HG03558 (cell line): ENCODE measurements at regions not wholly inside any gene's neighbourhood (a gene's known extent, or its start where the extent isn't known, plus 50 kb on each side); places are given as distances from the start of the nearest gene placed in this dataset.

Experiments used
- ATAC-seq: cut with Tn5 transposase; IDR thresholded peaks from one replicate; pipeline ENCODE4 v1.9.1; 2021; ENCODE audit warnings: moderate number of reproducible peaks; ENCODE audit not compliant: unreplicated experiment; ENCODE audit errors: extremely low read depth

DNA sequence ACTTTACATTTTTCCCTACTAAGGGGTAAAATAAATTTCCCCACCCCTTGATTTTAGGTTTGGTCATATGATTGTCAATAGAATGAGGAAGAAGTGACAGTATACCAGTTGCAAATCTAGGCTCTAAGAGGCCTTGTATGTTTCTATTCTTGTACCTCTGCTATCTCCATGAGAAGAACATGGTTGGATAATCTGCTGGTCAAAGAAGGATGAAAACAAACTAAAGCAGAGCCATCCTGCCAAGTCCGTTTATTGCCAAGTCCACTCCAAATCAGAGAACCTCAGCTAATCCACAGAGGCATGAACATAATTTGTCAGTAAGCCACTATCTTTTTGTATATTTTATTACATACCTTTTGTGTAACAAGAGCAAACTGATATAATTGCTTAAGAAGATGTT, 98.0 kb downstream of the CRPPA start:
- no peak for ATAC-seq

DNA sequence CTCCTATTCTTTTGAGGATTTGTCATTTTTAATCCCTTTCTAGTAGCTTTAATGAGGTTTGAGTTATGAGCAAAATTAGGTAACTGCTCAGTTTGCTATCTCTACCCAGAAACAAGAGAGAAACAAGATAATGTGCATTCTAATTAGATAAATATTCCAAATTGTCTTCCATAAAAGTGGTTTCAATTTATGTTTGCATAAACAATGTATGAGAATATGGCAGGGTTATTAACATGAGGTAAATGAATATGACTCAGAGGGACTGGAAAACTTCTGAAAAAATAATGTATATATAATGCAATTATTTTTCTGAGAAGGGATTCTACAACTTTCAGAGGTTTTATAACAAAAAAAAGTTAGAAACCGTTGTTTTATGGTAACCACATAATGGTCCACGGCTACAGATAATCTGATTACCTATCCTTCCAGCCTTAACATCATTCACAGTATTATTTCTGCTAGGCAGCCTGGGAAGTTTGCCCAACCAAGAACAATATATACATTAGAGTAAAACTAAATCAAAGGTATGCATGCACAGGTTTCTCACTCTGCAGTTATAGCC, 101.2 kb downstream of the CRPPA start:
- ATAC-seq, result no peak

DNA sequence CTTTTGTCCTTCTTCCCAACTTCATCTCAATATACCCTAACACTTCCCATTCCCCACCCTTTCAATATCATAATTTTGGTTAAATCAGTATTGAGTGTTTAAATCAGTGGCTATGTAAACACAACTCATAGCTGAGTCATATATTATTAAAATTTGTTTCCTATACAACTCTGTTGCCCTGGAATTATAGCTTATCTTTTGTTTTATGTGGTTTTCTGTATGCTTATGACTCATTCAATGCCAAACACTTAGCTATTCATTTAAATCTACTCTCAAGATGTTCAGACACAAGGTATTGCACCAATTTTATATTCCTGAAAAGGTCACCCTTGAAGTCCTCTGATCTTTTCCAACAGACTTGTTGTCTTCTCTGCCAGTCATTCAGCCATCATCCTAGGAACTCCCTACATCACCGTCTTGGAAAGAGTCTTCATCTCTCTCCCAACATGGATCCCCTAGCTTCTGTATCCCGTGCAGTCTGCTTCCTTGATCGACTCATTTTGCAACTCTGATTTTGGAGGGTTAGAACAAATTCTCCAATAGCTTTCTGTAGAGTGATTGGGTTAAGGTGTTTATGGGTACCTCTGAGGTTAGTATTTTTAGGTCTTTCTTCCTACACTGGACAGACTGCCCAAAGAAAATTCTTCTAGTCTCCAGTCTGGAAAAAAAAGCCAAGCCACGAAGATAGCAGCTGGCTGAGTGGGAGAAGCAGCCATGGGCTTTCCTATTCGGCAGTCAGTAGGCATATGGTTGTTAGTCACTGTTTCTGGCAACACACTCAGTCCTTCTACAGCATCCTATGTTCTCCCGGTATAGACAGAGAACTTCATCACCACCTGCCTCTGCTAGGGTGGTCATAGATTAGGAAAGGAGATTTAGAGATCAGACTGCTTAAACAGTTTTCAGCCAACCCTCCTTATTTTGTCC, 102.1 kb downstream of the CRPPA start:
- ATAC-seq, result no peak

DNA sequence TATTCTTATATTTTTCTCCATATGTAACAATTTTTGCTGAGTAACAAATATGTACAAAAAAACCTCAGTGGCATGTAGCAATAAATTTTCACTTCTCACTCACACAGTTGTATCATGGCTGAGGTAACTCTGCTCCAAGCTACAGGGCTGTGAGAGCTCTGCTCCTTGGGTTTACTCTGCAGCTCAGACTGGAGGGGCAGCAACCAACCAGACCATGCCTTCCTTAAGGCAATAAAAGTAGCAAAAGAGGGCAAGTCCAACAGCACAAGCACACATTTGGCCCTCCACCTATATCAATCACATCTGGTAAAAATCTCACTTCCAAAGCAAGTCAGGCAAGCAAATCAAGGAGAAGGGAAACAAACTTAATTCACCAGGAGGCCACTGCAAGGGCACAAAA, 102.9 kb downstream of the CRPPA start:
- ATAC-seq, result no peak

DNA sequence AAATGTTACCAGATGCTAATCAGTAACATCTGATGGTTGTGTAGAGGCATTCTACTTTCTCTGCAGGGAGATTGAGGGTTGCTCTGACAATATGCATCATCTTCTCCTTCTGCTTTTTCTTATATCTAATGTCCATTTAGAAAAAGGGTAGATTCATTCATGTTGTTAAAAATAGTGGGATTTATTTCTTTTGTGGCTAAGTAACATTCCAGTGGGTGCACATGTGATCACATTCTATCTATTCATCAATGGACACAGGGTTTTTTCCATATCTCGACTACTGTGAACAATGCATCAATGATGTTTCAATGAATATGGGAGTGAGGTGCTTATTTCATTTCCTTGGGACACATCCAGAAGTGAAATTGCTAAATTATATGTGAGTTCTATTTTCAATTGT, 103.9 kb downstream of the CRPPA start:
- no peak for ATAC-seq

DNA sequence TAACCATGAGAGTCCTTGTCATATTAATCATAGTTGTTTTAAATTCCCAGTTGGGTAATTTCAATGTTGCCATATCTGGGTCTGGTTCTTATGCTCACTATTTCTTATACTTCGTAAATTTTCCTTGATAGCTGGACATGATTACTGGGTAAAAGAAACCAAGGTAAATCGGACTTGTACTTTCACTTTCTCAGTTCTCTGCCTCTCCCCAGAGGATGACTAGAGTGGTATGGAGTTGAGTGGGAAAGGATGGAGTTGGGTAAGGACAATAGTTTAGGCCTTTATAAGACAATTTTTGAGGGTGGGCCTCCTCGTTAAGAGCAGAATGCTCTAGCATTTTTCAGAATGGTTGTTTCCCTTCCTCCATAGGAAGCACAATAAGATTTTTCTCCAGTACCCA, 106.1 kb downstream of the CRPPA start:
- no peak for ATAC-seq

DNA sequence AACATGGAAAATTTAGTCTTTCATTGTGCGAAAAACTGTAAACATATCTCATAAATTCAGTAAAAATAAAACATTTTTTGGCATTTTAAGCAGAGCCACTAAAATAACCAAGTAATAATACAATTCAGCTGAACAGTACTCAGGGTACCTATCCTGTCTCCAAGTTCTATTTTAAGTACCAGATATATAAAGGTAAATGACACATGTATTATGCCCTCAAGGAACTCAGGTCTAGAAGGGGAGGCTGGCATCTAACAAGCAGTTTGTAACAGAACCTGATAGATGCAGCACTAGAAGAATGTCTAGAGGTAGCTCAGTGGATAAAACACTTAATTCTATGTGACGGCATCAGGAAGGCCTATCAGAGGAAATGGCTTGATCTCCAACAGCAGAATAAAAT, 112.2 kb downstream of the CRPPA start:
- no peak for ATAC-seq

DNA sequence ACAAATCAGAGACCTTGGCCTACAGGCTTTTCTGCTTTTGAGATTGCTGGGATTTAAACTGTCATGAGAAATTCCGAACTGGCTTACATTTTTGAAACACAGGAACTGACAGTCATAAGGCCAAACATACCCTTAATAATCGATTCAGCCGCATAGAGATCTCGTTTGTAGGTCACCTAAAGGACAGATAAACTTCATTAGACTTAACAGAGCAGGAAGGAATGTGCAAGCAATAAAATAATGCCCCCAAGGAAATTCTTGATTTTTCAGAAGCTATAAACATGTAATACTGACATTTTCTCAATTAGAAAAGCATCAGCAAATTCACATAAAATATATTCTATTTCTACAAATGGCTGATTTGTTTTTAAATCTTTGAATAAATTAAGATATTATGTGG, 120.0 kb downstream of the CRPPA start:
- ATAC-seq, result no peak

DNA sequence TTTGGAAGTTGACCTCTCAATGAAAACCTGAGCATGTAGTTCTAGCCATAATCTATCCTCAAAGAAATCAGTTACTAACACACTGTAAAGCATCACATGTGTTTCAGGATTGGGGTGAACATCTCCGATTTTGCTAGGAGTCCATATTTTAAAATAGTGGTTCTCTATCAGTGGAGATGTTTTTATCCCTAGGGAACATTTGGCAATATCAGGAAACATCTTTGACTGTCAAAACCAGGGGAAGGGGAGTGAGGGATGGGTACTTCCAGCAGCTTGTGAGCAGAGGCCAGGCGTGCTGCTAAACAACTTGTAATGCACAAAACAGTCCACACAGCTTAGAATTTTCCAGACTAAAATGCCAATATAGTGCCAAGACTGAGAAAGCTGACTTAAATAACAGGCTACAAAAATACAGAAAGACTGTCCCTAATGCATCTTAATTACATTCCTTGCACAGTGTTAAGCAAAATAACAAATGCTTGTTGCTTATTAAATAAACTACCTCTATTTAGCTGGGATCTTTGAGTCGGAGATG, 120.9 kb downstream of the CRPPA start:
- no peak for ATAC-seq

DNA sequence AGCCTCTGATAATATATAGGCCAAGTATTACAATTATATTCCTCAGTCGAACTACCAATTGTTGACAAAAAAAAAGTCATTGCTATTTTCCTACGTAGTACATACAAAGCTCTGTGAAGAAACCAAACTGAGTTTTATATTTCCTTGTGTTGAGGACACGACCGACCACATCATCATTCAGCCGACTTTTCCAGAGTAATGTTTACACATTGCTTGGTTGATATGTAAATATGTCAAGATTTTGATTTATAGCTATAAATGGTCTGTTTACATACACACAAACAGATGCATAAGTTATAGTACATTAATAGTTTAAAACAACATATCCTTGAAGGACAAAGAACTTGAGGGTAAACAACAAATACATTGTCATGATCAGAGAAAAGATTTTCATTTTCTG, 121.5 kb downstream of the CRPPA start:
- ATAC-seq, result no peak

DNA sequence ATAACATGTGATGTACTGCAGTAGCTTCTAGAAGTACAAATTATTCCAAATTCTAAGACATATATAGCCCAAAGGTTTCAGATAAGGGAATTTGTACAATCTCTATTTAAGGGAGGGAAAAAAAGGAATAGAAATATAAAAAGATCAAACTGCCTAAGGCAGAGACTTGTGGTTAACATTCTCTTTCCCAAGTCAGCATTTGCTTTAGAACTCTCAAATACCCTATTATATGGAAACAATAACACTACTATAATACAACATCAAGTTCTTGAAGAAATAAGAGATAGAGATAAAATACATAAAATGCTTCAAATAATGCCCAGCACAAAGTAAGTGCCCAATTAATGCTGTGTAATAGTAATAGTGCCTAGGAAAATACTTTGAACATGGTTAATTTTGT, 123.1 kb downstream of the CRPPA start:
- no peak for ATAC-seq

DNA sequence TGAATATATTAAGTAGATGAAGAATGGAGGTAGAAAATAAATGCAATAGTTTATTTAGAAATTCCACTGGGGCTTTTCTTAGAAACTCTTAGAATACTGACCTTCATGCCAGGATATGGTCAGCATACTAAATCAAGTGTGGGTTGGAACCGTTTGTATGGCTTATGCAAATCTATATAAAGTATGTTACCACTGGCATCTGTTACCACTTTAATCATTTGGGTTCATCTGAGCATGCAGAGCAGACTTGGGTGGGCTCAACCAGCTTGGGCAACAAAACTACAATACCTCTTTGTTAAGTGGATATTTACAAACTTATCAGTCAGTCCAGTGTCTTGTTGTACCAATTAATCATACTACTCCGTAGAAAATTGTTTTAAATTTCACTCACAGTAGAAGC, 125.8 kb downstream of the CRPPA start:
- ATAC-seq, result no peak

DNA sequence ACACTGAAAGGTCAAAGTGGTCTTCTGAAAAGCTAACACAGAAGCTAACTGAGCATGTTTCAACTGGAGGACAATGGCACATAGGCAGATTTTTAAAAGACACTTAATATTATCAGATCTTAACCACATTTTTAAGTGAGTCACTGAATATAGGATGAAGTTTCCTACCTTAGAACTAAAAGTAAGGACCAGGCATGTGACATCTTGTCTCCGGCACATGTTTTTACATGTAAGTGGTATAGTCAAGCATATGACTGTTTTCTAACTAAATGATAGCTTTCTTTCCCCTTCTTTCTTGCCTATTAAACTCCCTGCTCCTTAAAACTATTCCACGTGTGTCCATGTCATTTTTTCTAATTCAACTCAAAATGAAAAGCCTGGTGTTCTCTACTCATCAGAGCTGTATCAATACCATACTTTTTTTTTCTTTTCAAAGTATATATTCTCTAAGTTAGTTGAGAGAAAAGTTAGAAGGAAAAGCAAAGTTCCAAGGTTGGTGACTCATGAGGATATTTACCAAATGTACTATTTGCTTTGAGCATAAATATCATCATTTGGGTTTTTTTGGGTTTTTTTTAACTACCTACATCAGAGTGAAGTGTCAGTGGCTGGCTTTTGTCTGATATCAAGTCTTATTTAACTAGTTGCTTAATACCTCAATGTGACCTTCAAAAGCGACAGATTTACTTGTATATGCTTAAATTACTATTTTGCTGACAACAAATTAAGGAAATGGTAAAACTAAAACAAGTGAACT, 127.5 kb downstream of the CRPPA start:
- ATAC-seq, result no peak

DNA sequence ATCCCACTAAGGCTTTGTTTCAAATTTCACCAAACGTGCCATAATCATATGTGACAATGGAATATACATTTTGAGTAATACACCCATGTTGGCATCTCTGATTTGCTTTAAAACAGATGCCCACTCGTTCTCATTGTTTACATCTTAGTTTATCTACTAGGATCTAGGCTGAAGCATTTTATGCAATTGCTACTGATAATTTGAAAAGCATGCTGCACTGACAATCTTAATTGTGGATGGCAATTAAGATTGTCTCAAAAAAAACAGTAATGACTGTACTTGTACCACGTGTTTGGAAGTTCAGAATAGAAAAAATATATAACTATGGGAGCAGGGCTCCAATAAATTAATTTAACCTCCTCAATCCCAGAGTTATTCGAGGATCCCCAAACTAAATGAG, 136.8 kb downstream of the CRPPA start:
- ATAC-seq, result no peak

DNA sequence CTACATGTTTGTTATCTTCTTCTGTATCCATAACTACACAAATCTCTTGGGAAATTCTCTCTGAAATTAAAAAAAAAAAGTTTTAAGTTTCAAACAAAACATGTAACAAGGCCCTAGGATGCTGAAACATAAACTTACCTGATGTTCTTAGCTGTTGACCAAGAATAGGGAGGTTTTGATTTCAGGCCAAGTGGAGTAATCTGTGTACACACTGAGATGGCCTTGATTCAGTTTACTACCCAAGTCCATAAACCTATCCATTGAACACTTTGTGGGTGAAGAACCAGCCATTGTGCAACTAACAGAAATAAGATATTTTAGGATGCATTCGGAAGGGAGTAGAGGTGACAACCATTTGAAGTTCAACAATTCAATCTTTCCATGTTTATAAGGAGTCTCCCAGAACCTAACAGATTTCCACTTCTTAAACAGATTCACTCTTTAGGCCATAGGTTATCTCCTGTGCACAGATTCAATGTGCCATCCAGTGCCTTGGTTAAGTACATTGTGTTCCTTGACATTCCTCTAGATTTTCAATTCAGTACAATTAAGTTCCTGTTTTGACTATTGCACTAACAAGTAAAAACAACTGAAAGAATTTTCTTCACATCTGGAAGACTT, 143.1 kb downstream of the CRPPA start:
- no peak for ATAC-seq

DNA sequence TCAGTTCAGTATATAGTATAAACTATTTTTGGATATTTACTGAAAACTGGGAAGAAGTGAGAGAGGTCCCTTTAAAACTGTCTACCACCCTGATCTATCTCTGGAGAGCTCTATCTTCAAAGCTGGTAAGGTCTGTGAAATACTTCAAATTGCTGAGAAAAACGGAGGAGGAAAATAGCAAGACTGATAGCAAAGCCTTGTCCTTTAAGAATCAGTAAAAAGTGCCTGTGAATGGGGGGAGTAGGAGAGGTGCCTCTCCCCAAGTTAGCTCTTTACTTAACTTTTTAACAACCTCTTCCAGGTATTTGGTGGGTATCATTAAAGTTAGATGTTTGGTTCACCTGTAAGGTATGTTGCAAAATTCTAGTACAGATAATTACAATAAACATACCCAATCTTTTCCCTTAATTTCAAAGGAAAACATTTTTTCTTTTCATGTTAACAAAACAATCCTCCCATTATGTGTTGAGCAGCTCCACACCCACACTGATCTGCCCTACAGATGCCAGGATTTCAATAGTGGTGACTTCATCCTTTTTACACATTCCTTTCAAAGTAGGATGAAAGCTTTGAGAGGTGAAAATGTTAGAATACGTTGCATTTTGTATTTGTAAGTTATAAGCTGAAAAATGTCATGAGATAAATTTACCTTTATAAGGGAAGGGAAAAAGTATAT, 149.2 kb downstream of the CRPPA start:
- no peak for ATAC-seq

DNA sequence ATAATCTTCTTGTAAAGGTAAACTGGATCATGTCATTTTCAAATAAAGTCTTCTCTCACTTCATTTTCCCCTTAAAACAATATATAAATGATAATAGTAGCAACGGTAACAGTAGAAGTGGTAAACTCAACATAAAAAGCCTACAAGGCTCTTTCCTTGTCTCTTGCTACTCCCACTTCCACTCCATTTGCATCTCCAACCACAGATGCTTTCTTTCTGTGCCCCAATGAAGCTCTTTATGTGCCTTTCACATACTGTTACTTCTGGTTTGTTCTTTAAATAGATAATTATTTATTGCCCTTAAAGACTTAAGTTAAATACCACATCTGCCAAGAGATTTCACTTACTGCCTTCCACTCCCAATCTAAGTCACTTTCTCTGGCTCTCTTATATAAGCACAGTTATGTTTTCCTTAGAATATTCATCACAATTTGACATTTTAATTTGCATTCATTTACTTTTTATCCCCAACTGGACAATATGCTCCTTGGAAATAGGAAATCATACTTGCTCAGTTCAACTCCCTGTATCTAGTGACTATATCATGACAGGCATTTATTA, 149.9 kb downstream of the CRPPA start:
- no peak for ATAC-seq

DNA sequence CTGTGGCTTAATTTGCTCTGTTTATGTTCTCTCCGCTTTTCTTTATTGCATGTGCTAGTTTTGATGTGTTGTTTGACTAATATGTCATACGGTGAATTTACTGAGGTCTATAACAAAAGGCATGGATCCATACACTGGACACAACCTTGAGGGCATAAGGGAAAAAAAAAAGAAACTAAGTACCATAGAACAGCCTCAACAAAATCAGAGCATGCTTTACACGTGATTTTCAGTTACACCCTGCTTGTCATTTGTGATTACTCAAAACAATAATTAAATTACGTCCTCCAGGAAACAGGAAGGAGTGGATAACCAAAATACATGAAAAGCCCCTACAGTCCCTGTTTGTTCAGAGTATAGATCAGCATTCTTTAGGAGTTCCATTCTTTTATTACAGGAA, 150.5 kb downstream of the CRPPA start:
- ATAC-seq, result no peak

DNA sequence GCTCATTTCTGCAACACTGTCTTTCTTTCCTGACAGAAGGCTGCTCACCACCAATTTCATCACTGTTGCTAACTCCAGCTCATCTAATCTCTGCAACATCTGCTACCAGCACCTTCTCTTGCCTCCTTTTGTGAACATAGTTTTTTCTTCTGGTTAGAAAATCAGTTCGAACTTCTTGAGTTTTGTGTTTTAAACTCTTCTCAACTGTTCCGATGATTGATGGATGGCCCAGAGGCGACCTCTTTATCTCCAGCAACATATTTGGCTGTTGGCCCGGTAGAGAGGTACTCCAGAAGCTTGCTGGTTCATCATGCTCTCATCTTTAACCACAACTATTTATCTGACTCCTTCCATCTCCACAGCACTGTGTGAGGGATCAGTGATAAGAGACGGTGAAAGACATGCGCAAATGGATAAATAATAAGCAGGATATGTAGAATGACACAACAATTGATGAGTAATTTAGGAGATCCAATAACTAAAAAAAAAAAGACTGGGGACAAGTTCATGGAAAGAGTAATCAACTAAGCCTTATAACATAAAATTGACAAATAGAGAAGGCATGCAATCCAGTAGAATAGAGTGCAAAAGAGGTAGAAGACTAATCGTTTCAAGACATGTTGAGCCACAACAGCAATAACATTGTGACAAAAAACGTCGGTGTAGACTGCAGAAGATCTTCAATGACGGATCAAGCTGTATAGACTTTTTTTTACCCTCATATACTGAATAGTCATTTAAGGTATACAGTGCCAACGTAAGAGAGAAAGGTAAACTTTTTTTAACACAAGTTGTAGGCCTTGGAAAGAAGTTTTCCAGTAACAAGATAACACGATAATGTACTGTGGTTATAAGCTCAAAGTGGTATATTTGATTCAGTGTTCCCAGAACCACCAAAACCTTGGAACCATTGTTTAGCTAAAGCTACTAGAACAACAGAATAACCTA, 152.2 kb downstream of the CRPPA start:
- ATAC-seq, result no peak
